HCEC 1CT (cell line): ENCODE measurements at regions not wholly inside any gene's neighbourhood (a gene's known extent, or its start where the extent isn't known, plus 50 kb on each side); places are given as distances from the start of the nearest gene placed in this dataset.

Source experiments
- DNase-seq: peaks from one replicate; pipeline ENCODE4 v3.0.0-alpha.2; 2017

DNA sequence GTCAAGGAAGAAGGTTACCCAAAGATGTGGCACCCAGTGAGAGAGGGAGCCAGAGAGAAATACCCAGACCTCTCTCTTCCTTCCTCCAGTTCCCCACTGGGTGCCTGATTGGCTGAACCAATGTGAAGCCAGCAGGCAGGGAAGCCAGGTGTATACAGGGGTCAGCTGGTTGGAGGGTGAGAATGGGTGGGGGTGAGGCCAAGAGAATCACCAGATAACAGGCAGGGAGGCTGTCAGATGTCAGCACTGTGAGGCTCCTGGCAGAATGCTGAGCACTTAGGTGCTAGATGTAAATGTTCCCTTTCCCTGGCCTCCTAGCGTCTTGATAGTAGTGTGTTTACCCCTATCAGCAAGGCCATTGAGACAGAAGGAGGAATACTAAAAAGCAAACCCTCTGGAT is 104.0 kb upstream of the MGAT5 start:
- DNase-seq, result no peak

DNA sequence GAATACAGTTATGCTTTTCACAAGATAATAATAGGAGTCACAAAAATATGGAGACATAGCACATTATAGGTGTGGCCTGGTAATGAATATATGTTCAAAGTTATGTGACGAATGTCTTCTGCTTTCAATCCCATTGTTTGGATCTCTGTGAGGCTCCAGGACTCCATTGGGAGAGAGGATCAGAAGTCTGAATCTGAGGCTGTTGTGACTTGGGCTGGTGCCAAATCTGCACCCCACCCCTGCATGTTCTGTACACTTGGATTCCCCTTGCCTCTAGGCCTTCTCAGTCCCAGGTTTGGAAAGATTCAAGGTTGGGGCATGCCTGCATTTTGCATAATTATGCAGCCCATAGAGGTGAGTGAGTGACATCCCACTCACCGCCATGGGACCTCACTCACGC is 103.1 kb upstream of the MGAT5 start:
- DNase-seq, result no peak

DNA sequence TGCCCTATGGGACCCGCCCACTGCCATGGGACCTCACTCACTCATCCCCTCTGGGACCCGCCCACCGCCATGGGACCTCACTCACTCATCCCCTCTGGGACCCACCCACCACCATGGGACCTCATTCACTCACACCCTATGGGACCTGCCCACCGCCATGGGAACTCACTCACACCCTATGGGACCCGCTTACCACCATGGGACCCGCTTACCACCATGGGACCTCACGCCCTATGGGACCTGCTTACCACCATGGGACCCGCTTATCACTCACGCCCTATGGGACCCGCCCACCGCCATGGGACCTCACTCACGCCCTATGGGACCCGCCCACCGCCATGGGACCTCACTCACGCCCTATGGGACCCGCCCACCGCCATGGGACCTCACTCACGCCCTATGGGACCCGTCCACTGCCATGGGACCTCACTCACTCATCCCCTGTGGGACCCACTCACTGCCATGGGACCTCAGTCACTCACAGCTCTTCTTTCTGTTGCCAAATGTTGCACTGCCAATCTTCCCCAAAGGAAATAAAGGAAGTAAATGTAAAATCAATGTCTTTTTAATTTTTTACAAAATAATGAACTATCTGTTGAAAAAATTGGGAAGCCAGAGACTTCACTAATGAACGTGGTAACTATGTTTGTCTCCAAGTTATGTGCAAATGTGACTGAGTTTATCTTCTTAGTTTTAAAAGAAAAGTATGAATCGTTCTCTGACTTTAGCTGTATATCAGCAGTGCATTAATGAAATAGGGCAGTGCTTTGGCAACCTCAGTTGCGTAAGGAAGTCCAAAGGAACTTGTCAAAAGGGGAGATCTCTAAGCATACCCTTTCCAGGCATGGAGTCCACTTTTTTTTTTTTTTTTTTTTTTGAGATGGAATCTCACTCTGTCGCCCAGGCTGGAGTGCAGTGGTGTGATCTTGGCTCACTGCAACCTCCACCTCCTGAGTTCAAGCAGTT is 101.5 kb upstream of the MGAT5 start:
- DNase-seq, result no peak

DNA sequence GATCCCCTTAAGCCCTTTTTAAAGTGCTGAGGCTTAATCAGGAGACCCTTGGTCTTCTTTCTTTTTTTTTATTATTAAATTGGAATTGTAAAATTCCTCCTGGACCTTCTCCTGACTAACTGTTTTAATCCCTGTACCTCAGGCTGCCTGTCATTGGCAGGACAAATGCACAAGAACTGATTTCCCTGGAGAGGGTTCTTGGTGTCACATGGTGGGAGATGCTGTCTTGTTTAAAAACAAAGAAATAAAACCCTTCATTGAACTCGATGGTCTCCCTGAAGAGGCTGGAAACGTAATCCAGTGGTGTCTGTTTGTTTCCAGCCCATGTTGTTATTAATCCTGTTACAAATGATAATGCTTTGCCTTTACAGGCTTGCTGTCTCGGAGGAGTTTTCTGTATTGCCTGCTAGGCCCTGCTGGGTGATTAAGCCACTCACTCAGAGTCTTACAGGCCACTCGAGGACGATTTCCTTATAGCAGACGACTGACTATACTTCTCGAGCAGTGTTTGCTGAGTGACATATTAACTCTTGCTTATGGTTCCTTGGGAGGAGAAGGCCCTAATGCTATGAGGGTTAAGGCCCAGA is 100.5 kb upstream of the MGAT5 start:
- no peak for DNase-seq

DNA sequence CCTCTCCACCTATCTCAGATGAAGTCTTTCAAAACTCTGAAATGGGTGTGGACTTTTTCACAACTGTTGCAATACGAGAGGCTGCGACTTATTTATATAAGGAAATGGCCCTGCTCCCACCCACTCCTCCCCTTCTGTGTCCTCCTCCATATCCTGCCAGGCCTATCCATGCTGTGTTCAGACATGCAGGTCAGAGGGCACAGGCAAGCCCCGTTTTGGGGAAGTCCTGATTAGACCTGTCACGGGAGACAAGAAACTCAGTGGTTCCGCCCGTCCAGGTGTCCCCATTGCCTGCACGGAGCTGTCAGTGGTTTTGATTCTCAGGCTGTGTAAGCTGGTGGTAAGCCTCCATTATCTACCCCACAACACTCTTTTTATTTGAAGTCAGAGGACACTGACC is 99.6 kb upstream of the MGAT5 start:
- no peak for DNase-seq

DNA sequence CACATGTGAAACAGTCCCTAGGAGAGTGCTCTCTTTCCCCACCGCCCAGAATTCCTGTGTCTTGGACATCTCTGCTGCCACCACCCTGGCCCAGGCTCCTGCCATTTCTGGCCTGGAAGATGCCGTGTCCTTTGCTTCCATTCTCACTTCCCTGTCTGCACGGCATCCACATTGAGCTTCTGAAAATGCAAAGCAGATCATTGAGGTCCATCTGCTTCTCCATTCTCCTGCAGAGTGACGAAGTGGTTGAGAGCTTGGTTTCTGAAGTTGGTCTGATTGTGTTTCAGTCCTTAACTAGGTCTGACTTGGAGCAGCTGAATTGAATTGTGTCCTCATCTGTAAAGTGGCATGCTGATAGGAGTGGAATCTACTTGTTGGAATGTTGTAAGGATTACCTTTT is 98.7 kb upstream of the MGAT5 start:
- DNase-seq, result no peak

DNA sequence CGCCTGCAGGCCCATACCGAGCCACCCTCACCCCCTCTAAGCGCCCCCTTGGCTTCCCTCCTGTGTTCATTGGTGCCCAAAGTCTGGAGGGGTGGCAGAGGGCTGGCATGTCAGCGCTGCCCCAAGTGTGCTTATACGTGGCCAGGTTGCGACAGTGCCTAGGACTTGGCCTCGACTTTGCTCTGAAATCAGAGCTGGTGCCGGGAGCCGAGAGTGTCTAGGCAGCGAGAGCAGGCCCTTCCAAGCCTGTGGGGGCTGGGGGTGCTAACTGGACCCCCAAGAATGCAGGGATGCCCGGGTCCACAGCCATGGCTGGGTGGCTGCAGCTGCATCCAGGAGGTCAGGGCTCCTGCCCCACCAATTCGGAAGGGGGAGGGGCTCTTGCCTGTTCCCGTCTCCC is 95.6 kb upstream of the MGAT5 start:
- DNase-seq, result no peak

DNA sequence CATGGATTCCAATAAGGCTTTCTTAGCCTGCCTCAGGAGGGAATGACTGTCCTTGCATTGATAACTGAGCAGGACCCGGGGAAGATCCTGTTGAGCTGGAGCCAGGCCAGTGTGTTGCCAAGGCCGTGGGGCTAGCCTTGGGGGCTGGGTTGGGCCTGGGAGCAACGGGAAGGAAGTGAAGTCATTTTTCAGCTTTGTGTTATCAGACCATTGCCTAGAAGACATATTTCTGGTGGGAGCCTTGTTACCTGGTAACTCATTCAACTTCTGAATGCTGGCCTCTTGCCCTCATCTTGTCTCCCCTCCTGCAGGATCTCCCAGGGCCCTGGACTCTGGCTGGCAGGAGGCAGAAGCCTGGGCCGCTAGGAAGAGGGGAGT is 92.7 kb upstream of the MGAT5 start:
- no peak for DNase-seq

DNA sequence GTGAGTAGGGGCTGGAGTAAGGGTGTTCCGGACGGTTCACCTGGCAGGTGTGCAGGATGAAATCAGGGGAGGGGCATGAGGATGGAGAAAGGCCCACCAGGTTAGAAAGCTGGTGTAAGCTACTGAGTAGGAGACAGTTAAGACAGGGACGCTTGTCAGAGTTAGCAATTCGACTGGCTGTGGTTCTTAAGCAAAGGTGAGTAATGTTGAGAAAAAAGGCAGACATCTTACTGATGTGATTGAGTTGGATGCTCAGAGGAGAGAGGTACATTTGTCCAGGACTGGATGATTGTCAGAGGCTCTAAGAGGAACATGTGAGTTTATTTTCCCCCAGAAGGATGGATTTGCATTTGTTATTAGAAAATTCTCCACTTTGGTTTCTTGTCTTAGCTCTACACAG is 90.5 kb upstream of the MGAT5 start:
- no peak for DNase-seq

DNA sequence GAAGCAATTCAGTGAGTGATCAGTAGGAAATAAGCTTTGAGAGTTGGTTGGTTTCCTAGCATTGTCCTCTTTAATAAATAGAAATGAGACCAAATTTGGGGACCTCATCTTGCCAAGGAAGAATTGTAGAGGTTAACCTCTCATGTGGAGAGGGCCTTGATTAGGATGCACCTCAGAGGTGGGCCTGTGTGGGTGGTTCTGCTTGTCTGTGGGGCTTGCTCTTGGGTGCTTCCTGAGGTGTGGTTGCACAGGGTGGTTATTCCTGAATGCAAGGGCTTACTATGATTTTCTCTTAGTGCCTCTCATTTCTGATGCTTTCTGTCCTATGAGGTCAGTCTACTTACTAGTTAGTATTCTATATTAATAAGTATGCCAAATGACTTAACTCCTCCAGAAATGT is 89.6 kb upstream of the MGAT5 start:
- no peak for DNase-seq

DNA sequence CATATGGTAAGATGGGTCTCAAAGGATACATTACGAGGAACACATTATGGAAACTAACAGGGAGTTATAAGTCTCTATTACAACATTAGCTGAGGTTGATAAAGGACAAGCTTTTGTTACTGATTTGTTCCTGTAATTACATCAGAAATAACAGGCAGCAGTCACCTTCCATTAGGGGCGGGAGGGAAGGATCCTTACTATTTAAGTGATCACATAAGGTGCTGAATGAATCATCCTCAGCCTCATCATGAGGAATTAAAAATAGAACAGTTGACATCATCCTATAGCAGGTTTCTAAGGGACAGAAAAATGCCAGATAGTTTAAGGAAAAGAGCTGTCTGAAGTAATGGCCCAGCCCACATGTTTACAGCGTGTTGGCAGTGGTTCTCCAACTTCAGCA is 86.9 kb upstream of the MGAT5 start:
- peak; percentile 18 for DNase-seq

DNA sequence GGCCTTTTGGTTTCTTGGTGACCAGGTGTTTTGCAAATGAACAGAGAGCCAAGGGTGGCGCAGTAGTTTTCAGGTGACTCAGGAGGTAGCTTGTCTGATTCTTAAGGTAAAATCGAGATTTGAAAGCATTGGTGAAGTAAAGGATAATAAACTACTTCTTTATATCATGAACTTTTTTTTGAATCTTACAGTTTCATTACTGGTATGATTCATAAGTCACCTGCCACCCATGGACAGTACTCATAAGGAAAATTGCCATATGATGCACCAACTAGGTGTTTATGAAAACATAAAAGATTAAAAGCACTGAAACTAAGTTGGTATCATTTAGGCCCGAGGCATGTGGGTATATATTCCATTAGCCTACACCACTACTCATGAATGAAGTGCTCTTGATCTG is 84.1 kb upstream of the MGAT5 start:
- no peak for DNase-seq

DNA sequence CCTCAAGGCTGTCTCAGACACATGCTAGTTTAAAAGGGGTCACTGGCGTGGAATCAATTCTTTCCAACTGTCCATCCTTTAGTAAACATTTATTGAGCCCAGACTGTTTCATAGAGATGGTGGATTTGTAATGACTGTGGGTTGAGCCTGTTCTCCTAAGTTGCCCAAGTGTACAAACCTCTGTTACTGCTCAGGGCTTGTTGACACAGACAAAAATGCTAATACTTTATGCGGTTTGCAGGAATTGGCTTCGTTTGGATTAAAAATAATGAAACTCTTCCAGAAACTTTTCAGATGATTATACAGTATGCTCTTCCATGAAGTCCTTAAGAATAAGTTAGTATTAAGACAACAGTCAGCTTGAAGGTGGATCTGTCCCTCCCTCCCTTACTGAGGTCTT is 83.6 kb upstream of the MGAT5 start:
- peak; percentile 4 for DNase-seq

DNA sequence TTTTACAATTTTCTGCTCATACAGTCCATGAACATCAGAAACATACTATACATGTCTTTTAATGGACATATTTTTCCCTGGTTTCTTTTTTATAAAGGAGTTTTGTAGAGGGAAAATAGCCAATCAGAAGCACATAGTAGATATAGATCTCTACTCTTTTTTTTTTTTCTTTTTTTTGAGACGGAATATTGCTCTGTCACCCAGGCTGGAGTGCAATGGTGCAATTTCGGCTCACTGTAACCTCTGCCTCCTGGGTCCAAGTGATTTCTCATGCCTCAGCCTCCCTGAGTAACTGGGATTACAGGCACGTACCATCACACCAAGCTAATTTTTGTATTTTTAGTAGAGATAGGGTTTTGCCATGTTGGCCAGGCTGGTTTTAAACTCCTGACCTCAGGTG is 83.2 kb upstream of the MGAT5 start:
- no peak for DNase-seq

DNA sequence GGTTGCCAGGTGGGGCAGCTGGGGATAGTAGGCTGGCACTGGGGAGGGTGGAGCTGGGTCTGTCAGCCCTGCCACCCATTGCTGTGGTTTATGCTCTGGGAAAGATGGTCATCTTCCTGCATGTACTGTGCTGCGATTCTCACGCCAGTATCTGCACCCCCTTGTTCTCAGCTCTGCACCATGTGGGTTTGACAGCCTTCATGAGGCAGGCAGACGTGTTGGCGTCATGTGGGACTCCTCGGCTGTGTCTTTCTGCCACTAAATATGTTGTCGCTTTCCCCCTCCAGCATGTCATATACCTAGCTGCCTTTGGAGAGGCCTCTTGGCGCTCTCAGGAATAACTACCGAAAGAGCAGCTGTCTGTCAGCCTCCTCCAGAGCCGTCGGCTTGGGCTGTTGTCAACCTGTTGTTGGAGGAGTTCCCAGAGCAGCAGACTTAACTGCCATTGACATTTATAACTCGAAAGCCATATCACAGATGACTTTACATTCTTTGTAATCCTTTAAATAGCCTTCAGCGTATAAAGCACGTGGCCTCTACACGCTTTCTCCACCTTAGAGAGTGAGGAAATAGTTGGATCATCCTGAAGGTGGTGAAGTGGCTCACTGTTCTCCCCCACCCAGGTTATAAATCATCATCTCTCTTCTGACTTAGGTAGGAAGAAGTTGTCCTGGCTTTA is 80.4 kb upstream of the MGAT5 start:
- DNase-seq, result no peak

DNA sequence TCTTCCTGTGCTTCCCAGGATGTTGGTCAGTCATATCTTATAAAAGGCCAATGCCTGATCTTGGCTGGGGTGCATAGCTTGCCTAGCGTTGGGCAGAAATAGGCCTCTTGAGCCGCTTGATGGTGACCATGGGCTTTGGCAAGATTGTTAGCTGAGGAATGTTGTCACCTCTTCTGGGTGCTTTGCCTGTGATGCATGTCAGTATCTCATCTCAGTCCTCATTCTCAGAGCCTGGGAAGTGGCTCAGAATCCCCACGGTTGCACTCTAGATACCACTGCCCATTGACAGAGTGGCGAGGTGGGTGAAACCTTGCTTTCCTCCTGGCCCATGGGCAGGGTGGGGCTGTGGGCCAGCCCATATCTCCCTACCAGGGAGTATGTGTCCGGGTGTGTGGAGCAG is 79.2 kb upstream of the MGAT5 start:
- no peak for DNase-seq

DNA sequence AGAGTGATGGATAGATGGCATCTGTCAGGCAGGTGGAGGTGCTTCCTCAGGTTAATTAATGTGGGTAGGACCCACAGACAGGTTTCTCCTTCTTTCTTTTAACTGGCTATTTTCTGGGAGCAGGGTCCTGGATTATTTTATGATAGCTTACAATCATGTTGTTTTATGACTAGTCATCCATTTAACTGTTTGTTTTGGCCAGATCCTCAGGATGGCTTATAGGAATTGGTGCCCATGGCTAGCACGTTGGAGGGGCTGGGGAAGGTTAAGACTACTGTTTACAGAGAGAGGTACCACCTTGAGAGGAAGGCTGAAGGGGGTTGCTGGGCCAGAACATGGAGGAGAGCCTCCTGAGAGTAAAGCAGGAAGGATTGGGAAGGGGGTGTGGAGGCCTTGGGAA is 78.0 kb upstream of the MGAT5 start:
- DNase-seq, result no peak

DNA sequence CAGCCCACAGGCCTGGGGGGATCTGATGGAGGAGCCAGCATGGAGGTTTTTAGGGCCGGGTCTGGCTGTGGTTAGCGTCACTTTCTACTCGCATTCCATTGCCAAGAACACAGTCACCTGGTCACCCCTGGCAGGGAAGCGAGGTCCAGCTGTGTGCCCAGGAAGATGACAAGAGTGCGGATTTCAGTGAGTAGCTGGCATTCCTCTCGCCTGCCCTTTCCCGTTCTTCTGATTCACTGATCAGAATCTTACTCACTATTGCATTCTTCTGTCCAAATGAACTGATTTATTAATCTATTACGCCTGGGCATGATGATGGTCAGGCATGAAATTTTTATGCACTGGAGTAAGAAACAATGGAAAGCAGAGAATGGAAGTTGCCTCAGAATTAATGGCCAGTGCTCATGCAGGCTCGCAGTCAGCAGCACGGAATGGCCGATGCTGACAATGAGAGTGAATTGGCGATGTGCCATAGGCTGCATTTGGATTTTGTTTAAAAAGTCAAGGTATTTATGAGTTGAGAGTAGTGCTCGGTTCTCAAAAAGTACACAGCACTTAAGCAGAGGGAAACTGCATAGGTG is 76.4 kb upstream of the MGAT5 start:
- DNase-seq, result no peak

DNA sequence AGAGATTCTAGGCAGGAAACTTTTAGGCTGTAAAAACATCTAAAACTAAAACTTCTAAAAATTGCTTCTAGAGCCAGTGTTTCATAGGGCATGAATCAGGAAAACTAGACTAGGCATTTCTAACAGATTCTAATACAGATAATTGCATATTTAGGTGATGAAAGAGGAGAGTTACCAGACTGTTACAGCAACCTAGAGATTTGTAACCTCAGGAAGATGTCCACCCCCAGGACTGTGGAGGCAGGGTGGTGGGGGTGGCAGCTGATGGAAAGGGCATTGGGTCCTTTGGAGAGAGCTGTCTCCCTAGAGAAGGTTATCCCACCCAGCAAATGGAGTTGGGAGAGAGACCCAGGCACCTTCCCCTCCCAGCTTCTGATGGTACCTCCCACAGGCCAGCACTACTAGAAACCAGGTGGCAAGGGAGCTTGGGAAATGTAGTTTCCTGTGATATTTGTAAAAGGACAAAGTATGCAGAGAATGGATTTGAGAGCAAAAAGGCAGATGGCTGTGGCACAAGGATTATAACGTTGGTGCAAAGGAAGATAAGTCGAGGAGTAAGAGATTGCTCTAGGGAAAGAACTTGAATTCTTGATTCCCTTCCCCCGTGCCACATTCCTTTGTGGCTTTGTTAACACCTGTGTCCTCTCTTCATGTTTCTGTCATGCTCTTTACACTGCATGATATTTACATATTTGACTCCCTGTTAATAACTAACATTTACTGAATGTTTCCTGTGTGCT is 75.6 kb upstream of the MGAT5 start:
- no peak for DNase-seq

DNA sequence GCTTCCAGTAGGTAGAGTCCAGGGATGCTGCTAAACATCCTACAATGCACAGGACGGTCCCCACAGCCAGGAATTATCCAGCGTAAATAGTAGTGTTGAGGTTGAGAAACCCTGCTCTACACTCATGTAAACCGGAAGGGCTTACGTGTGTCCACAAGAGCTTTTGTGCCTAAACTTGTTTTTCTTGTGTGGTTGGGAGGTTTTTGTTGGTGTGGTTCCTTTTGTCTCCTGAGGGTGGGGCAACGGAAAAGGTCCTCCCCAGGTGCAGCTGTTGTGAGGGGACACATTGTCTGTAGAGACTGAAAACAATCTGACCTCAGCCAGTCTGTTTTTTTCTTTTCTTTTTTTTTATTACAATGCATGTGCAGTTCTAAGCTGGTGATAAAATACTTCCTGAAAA is 72.7 kb upstream of the MGAT5 start:
- no peak for DNase-seq

DNA sequence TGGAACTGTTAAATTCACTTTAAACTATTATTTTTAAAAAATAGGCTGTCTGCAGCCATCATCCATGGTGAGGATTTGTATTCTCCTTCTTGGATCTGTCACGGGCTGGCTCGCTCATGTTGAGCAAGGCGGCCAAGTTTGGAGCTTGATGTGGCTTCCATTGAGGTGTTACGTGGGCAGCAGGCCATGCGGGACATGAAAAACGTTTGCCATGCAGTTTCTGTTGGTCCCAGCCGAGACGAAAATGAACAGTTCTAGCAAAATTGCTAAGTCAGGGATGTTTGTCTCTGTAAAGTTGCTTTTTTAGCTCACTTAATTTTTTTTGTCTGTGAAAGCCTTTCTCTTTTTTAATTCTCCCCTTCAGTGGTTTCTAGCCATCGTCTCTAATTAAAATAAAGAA is 70.2 kb upstream of the MGAT5 start:
- DNase-seq, result no peak

DNA sequence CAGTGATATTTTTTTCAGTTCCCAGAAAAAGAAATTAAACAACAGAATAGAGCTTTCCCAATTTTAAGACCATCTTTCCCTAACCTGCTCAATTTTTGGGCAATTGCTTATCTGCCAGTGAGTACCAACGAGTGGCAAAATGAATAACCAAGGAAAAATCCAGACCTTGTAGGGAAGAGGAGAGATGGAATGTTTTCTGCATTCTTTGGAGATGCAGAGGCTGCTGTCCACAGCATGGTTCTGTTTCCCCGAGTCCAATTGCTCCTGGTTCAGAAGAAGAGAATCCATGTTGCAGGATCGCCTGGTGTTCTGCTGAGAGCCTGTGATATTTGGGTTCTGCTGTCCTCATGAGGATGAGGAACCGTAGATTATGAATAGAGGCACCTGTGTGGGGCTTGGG is 68.2 kb upstream of the MGAT5 start:
- DNase-seq, result no peak
